ENCODE measurements at regions not wholly inside any gene's neighbourhood (a gene's known extent, or its start where the extent isn't known, plus 50 kb on each side); places are given as distances from the start of the nearest gene placed in this dataset.

GRCh38 chr12:84702001-84702400, 210.6 kb downstream of the SLC6A15 start:
- no peak for DNase-seq (ENCODE audit: low spot score)
- no peak overlapping the region for H3K27ac ChIP-seq
- no peaks in the 10 kb centered on the region for H3K9me3 ChIP-seq (ENCODE audit: low read depth)
- no peaks in the 10 kb centered on the region for H4K20me1 ChIP-seq (ENCODE audit: low read depth)
- Mint-ChIP-seq H3K4me1 (peaks cover 24% of the 10 kb centered on the region), H3K27ac (no peak overlapping the region), H3K27me3 (ENCODE audit: insufficient read depth, low read depth) (no peaks in the 10 kb centered on the region), H3K4me3 (no peak overlapping the region), H3K9me3 (no peaks in the 10 kb centered on the region), H3K36me3 (no peaks in the 10 kb centered on the region)
- no peak for TF ChIP-seq EZH2phosphoT487 (IDR thresholded peaks at IDR 0.05)
- TF ChIP-seq, protein P1, sequence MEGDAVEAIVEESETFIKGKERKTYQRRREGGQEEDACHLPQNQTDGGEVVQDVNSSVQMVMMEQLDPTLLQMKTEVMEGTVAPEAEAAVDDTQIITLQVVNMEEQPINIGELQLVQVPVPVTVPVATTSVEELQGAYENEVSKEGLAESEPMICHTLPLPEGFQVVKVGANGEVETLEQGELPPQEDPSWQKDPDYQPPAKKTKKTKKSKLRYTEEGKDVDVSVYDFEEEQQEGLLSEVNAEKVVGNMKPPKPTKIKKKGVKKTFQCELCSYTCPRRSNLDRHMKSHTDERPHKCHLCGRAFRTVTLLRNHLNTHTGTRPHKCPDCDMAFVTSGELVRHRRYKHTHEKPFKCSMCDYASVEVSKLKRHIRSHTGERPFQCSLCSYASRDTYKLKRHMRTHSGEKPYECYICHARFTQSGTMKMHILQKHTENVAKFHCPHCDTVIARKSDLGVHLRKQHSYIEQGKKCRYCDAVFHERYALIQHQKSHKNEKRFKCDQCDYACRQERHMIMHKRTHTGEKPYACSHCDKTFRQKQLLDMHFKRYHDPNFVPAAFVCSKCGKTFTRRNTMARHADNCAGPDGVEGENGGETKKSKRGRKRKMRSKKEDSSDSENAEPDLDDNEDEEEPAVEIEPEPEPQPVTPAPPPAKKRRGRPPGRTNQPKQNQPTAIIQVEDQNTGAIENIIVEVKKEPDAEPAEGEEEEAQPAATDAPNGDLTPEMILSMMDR (IDR thresholded peaks at IDR 0.05): no peak
- no peak for TF ChIP-seq EZH2 (IDR thresholded peaks at IDR 0.05)
- H3K79me2 ChIP-seq (ENCODE audit: low read depth): no peaks in the 10 kb centered on the region
- H3K4me2 ChIP-seq: no peak overlapping the region
- H3K4me1 ChIP-seq: peaks cover 13% of the 10 kb centered on the region
- no peak overlapping the region for H3K9ac ChIP-seq
- no peaks in the 10 kb centered on the region for H3K36me3 ChIP-seq
- no peak overlapping the region for H3K4me3 ChIP-seq
- H2AFZ ChIP-seq (replicated peaks): no peak overlapping the region
- H3F3A ChIP-seq (ENCODE audit: low read depth): no peaks in the 10 kb centered on the region
- H3K27me3 ChIP-seq: no peaks in the 10 kb centered on the region

- Histone ChIP-seq H3F3A (ENCODE audit: low read depth) (no peaks in the 10 kb centered on the region), H3K79me2 (ENCODE audit: low read depth) (no peaks in the 10 kb centered on the region), H2AFZ (replicated peaks) (no peak overlapping the region), H3K36me3 (no peaks in the 10 kb centered on the region), H3K27ac (no peak overlapping the region), H3K9ac (no peak overlapping the region), H3K9me3 (ENCODE audit: low read depth) (no peaks in the 10 kb centered on the region), H3K4me3 (no peak overlapping the region), H3K4me1 (peaks cover 13% of the 10 kb centered on the region), H3K27me3 (no peaks in the 10 kb centered on the region), H4K20me1 (ENCODE audit: low read depth) (no peaks in the 10 kb centered on the region), H3K4me2 (no peak overlapping the region)
- no peaks in the 10 kb centered on the region for H3K9me3 Mint-ChIP-seq
- no peaks in the 10 kb centered on the region for H3K36me3 Mint-ChIP-seq
- no peaks in the 10 kb centered on the region for H3K27me3 Mint-ChIP-seq (ENCODE audit: insufficient read depth, low read depth)
- no peak for DNase-seq (ENCODE audit: low spot score)
- H3K4me1 Mint-ChIP-seq: peaks cover 22% of the 10 kb centered on the region
- H3K27ac Mint-ChIP-seq: no peak overlapping the region
- no peak overlapping the region for H3K4me3 Mint-ChIP-seq
- TF ChIP-seq EZH2phosphoT487 (IDR thresholded peaks at IDR 0.05) (no peak), EZH2 (IDR thresholded peaks at IDR 0.05) (no peak)
- TF ChIP-seq, protein P1 (IDR thresholded peaks at IDR 0.05): no peak
These were observed 211.6 kb downstream of the SLC6A15 start for GRCh38 chr12:84701041-84701440.

DNA sequence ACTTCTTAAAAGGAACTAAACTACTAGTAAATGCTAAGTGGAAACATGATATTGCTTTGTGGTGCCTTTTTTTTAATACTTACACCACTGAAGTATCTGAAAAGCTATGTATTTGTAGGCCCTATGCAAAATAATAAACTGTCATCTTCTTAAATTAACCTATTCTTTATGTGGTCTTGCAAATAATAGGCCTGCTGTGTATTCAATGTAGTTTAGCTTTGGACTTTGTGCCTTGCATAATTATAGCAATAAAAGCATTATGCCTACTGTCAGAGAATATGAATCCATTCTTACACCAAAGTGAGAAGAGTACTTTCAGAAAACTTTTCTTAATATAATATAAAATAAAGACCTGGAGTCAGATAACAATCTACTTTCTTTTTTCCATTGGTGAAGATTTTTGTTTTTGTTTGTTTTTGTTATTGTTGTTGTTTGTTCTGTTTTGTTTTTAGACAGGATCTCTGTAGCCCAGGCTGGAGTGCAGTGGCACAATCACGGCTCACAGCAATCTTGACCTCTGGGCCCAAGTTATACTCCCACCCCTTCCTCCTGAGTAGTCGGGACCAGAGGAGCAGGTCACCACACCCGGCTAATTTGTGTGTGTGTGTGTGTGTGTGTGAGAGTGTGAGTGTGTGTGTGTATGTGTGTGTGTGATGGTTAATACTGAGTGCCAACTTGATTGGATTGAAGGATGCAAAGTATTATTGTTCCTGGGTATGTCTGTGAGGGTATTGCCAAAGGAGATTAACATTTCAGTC, 213.8 kb downstream of the SLC6A15 start:
- Histone ChIP-seq H3K9me3 (ENCODE audit: low read depth) (no peaks in the 10 kb centered on the region), H3K4me2 (no peak overlapping the region), H3K9ac (no peak overlapping the region), H3K36me3 (no peaks in the 10 kb centered on the region), H3K4me1 (no peaks in the 10 kb centered on the region), H3K4me3 (no peak overlapping the region), H3K27me3 (no peaks in the 10 kb centered on the region), H3F3A (ENCODE audit: low read depth) (no peaks in the 10 kb centered on the region), H2AFZ (replicated peaks) (no peak overlapping the region), H3K79me2 (ENCODE audit: low read depth) (no peaks in the 10 kb centered on the region), H3K27ac (no peak overlapping the region), H4K20me1 (ENCODE audit: low read depth) (no peaks in the 10 kb centered on the region)
- TF ChIP-seq EZH2phosphoT487 (IDR thresholded peaks at IDR 0.05) (no peak), EZH2 (IDR thresholded peaks at IDR 0.05) (no peak)
- TF ChIP-seq, protein P1 (IDR thresholded peaks at IDR 0.05): no peak
- Mint-ChIP-seq H3K36me3 (no peaks in the 10 kb centered on the region), H3K4me3 (no peak overlapping the region), H3K27me3 (ENCODE audit: insufficient read depth, low read depth) (no peaks in the 10 kb centered on the region), H3K9me3 (no peaks in the 10 kb centered on the region), H3K4me1 (peaks cover 9% of the 10 kb centered on the region), H3K27ac (no peak overlapping the region)
- no peak for DNase-seq (ENCODE audit: low spot score)

Measured in neural progenitor cell (in vitro differentiated cells).